GM12878 (cell line): ENCODE measurements at regions not wholly inside any gene's neighbourhood (a gene's known extent, or its start where the extent isn't known, plus 50 kb on each side); places are given as distances from the start of the nearest gene placed in this dataset.

Source experiments
- BCL3 ChIP-seq: IDR thresholded peaks from 2 replicates; pipeline ENCODE4 v1.6.1; 2011; ENCODE audit warnings: borderline replicate concordance, low read depth, mild to moderate bottlenecking, moderate library complexity, low read length; ENCODE audit not compliant: insufficient read depth, poor library complexity, severe bottlenecking
- BHLHE40 ChIP-seq, 2 experiments: fragments of 450-650 bp in 1 of 2; IDR thresholded peaks; 2 replicates each; pipeline ENCODE4 v1.6.1; 2011 to 2017; ENCODE audit warnings: low read depth in 2 of 2, borderline replicate concordance in 1 of 2, improper control_type of control experiment in 1 of 2, low read length in 1 of 2, mild to moderate bottlenecking in 1 of 2
- CBFB ChIP-seq: IDR thresholded peaks from 2 replicates; pipeline ENCODE4 v1.6.1; 2016; ENCODE audit warnings: antibody characterized with exemption, low read depth
- EZH2 ChIP-seq: IDR thresholded peaks from 2 replicates; pipeline ENCODE4 v1.6.1; 2012; ENCODE audit warnings: low read depth, mild to moderate bottlenecking, control low read depth, inconsistent platforms, low read length, borderline replicate concordance; ENCODE audit not compliant: control insufficient read depth
- FOXM1 ChIP-seq: IDR thresholded peaks from 2 replicates; pipeline ENCODE4 v1.6.1; 2012; ENCODE audit warnings: low read depth, mild to moderate bottlenecking, inconsistent platforms, low read length, moderate library complexity
- HDAC2 ChIP-seq: fragments of 200-600 bp; sonication (generic); IDR thresholded peaks from 2 replicates; pipeline ENCODE4 v1.6.1; 2017
- JUND ChIP-seq: IDR thresholded peaks from 2 replicates; pipeline ENCODE4 v1.6.1; 2012; ENCODE audit warnings: low read depth, mild to moderate bottlenecking, low read length, improper control_type of control experiment, moderate library complexity
- POLR2A ChIP-seq: IDR thresholded peaks from 2 replicates; pipeline ENCODE4 v1.6.1; 2011; ENCODE audit warnings: low read depth, mild to moderate bottlenecking, low read length
- POLR2AphosphoS5 ChIP-seq: IDR thresholded peaks from 2 replicates; pipeline ENCODE4 v1.6.1; 2011; ENCODE audit warnings: mild to moderate bottlenecking, low read length, inconsistent platforms
- SREBF2 ChIP-seq: IDR thresholded peaks from 2 replicates; pipeline ENCODE4 v1.6.1; 2012; ENCODE audit warnings: mild to moderate bottlenecking, low read length

- TF ChIP-seq FOXM1 (no peak), BHLHE40 (IDR thresholded peaks at IDR 0.05; ENCODE audit: borderline replicate concordance in 1 of 2, low read depth in 2 of 2, low read length in 1 of 2) (no peak), SREBF2 (no peak), EZH2 (no peak), HDAC2 (no peak), CBFB (no peak), JUND (no peak), POLR2AphosphoS5 (no peak), BCL3 (no peak), POLR2A (no peak)
These were observed 50.6 kb downstream of the SLIT2 start for GRCh38 chr4:20302336-20302735.
